Keratinocyte (primary cell): ENCODE measurements at regions not wholly inside any gene's neighbourhood (a gene's known extent, or its start where the extent isn't known, plus 50 kb on each side); places are given as distances from the start of the nearest gene placed in this dataset.

Experiments used
- DNase-seq: peaks from one replicate; pipeline ENCODE4 v3.0.0-alpha.2; 2011; ENCODE audit warnings: low read depth, missing footprints, low spot score
- FAIRE-seq: peaks from 2 replicates; lab custom pipeline; 2011; peaks lifted over from hg19 to GRCh38; lab: Jason Lieb, UNC
- H2AFZ ChIP-seq: 2 replicates; pipeline ENCODE4 v1.6.0; 2012; ENCODE audit warnings: low read length, control low read depth, inconsistent platforms; ENCODE audit not compliant: control insufficient read depth
- H3K27ac ChIP-seq: 2 replicates; pipeline ENCODE4 v1.5.1; 2011; ENCODE audit warnings: low read length; ENCODE audit not compliant: control insufficient read depth, insufficient read depth
- H3K27me3 ChIP-seq: 3 replicates; pipeline ENCODE4 v1.6.0; 2011; ENCODE audit warnings: low read length; ENCODE audit not compliant: control insufficient read depth, insufficient read depth; ENCODE audit errors: extremely low read depth
- H3K36me3 ChIP-seq, 2 experiments: 2 replicates in 1 of 2; 3 replicates in 1 of 2; pipeline ENCODE4 v1.5.1; 2011; ENCODE audit warnings: low read length in 2 of 2, mild to moderate bottlenecking in 1 of 2; ENCODE audit not compliant: control insufficient read depth in 2 of 2, insufficient read depth in 2 of 2; ENCODE audit errors: extremely low read depth in 1 of 2
- H3K4me1 ChIP-seq: 3 replicates; pipeline ENCODE4 v1.5.1; 2011; ENCODE audit warnings: low read length; ENCODE audit not compliant: control insufficient read depth, insufficient read depth; ENCODE audit errors: extremely low read depth
- H3K4me2 ChIP-seq: 3 replicates; pipeline ENCODE4 v1.6.0; 2011; ENCODE audit warnings: low read depth, low read length; ENCODE audit not compliant: control insufficient read depth, insufficient read depth; ENCODE audit errors: extremely low read depth
- H3K4me3 ChIP-seq, 3 experiments: fragments of 200-600 bp in 1 of 3; sonication (generic) in 1 of 3; 2 replicates in 2 of 3; 3 replicates in 1 of 3; pipeline ENCODE4 v1.5.1; 2011 to 2016; ENCODE audit warnings: low read length in 3 of 3, mild to moderate bottlenecking in 3 of 3, control low read depth in 2 of 3, inconsistent platforms in 1 of 3, low read depth in 1 of 3, mixed read lengths in 1 of 3, mixed run types in 1 of 3, moderate library complexity in 1 of 3; ENCODE audit not compliant: control insufficient read depth in 2 of 3, insufficient read depth in 2 of 3; ENCODE audit errors: extremely low read depth in 1 of 3
- H3K79me2 ChIP-seq: 2 replicates; pipeline ENCODE4 v1.6.0; 2012; ENCODE audit warnings: low read length; ENCODE audit not compliant: control insufficient read depth, insufficient read depth
- H3K9ac ChIP-seq: 3 replicates; pipeline ENCODE4 v1.6.0; 2011; ENCODE audit warnings: low read length; ENCODE audit not compliant: control insufficient read depth, insufficient read depth; ENCODE audit errors: extremely low read depth
- H3K9me1 ChIP-seq: 3 replicates; pipeline ENCODE4 v1.6.0; 2011; ENCODE audit warnings: low read length; ENCODE audit not compliant: control insufficient read depth, insufficient read depth; ENCODE audit errors: extremely low read depth
- H3K9me3 ChIP-seq: 2 replicates; pipeline ENCODE4 v1.5.1; 2012; ENCODE audit warnings: low read depth, low read length; ENCODE audit not compliant: control insufficient read depth
- H4K20me1 ChIP-seq: 3 replicates; pipeline ENCODE4 v1.6.0; 2011; ENCODE audit warnings: low read length; ENCODE audit not compliant: control insufficient read depth, insufficient read depth; ENCODE audit errors: extremely low read depth
- CTCF ChIP-seq, 3 experiments: IDR thresholded peaks in 1 of 3; conservative IDR thresholded peaks in 1 of 3; optimal IDR thresholded peaks in 1 of 3; 2 replicates in 2 of 3; 3 replicates in 1 of 3; pipeline versions ENCODE3 to v1.5.1; 2011; ENCODE audit warnings: low read length in 3 of 3, mild to moderate bottlenecking in 3 of 3, moderate library complexity in 2 of 3, control low read depth in 1 of 3, inconsistent platforms in 1 of 3; ENCODE audit not compliant: insufficient read depth in 2 of 3; ENCODE audit errors: extremely low read depth in 1 of 3
- EZH2 ChIP-seq: IDR thresholded peaks from one replicate; pipeline ENCODE4 v1.6.1; 2012; ENCODE audit warnings: inconsistent platforms, mild to moderate bottlenecking, low read length, moderate library complexity
- dilution Hi-C: fragments of 300-500 bp; cut with MboI; formaldehyde crosslinking; loops from one replicate; pipeline ENCODE4 v1.7.0; 2020; ENCODE audit warnings: low sequenced_read_pairs; ENCODE audit not compliant: extremely low pct_ligation_motif_present

- H4K20me1 ChIP-seq: no peaks in the 10 kb centered on the region
- H3K27ac ChIP-seq: no peak overlapping the region
- FAIRE-seq (no peak), DNase-seq (no peak)
- dilution Hi-C loops: no loop called here
- no peak overlapping the region for H3K4me3 ChIP-seq
- H3K4me1 ChIP-seq: no peaks in the 10 kb centered on the region
- H3K79me2 ChIP-seq: no peaks in the 10 kb centered on the region
- H3K4me2 ChIP-seq: no peak overlapping the region
- H3K9ac ChIP-seq: no peak overlapping the region
- no peaks in the 10 kb centered on the region for H3K36me3 ChIP-seq
- H3K27me3 ChIP-seq: no peaks in the 10 kb centered on the region
- TF ChIP-seq CTCF (optimal IDR thresholded peaks at IDR 0.05 in 1 of 3, IDR thresholded peaks at IDR 0.05 in 1 of 3, conservative IDR thresholded peaks at IDR 0.05 in 1 of 3; ENCODE audit: extremely low read depth in 1 of 3, insufficient read depth in 2 of 3, low read length in 3 of 3) (no peak), EZH2 (no peak)
- H2AFZ ChIP-seq: no peak overlapping the region
- no peaks in the 10 kb centered on the region for H3K9me1 ChIP-seq
- H3K9me3 ChIP-seq: no peaks in the 10 kb centered on the region
Observed at GRCh38 chr5:99949969-99950524, 585.1 kb upstream of the FAM174A start.

- Histone ChIP-seq H3K4me2 (no peak overlapping the region), H2AFZ (no peak overlapping the region), H3K4me3 (no peak overlapping the region), H3K27me3 (no peaks in the 10 kb centered on the region), H3K79me2 (no peaks in the 10 kb centered on the region), H3K4me1 (no peaks in the 10 kb centered on the region), H3K9me3 (no peaks in the 10 kb centered on the region), H3K9me1 (no peaks in the 10 kb centered on the region), H3K36me3 (no peaks in the 10 kb centered on the region), H3K9ac (no peak overlapping the region), H4K20me1 (no peaks in the 10 kb centered on the region), H3K27ac (no peak overlapping the region)
- dilution Hi-C loops: no loop called here
- FAIRE-seq (no peak), DNase-seq (no peak)
- no peak for TF ChIP-seq EZH2
- TF ChIP-seq CTCF (optimal IDR thresholded peaks at IDR 0.05 in 1 of 3, IDR thresholded peaks at IDR 0.05 in 1 of 3, conservative IDR thresholded peaks at IDR 0.05 in 1 of 3; ENCODE audit: extremely low read depth in 1 of 3, insufficient read depth in 2 of 3, low read length in 3 of 3): no peak
Observed at GRCh38 chr5:99949361-99949760, 585.8 kb upstream of the FAM174A start.
